CD4-positive, alpha-beta T cell treated with Interleukin-6 for 4 hours (primary cell): ENCODE measurements at regions not wholly inside any gene's neighbourhood (a gene's known extent, or its start where the extent isn't known, plus 50 kb on each side); places are given as distances from the start of the nearest gene placed in this dataset.

ENCODE experiments used
- DNase-seq: peaks from one replicate; pipeline ENCODE4 v3.0.0-alpha.2; 2020; ENCODE audit warnings: mixed read lengths

GRCh38 chr10:111357859-111358258 lies 281.0 kb downstream of the ADRA2A start:
- no peak for DNase-seq

GRCh38 chr10:111360260-111360925 lies 283.6 kb downstream of the ADRA2A start:
- peak; percentile 2 for DNase-seq

GRCh38 chr10:111367531-111367930 lies 290.7 kb downstream of the ADRA2A start:
- DNase-seq: no peak

GRCh38 chr10:111370101-111370500 lies 293.3 kb downstream of the ADRA2A start:
- DNase-seq: no peak

- DNase-seq: no peak
These were observed 296.9 kb downstream of the ADRA2A start for GRCh38 chr10:111373696-111374095.

- DNase-seq: no peak
These were observed 302.8 kb downstream of the ADRA2A start for GRCh38 chr10:111379534-111380187.

- DNase-seq: no peak
These were observed 307.7 kb downstream of the ADRA2A start for GRCh38 chr10:111384556-111384955.

GRCh38 chr10:111390813-111391563 lies 314.2 kb downstream of the ADRA2A start:
- DNase-seq: no peak

- DNase-seq: no peak
These were observed 315.3 kb downstream of the ADRA2A start for GRCh38 chr10:111392159-111392558.

- no peak for DNase-seq
These were observed 316.1 kb downstream of the ADRA2A start for GRCh38 chr10:111392910-111393309.

- no peak for DNase-seq
These were observed 333.9 kb downstream of the ADRA2A start for GRCh38 chr10:111410740-111411139.

- no peak for DNase-seq
These were observed 348.6 kb downstream of the ADRA2A start for GRCh38 chr10:111425459-111425858.

GRCh38 chr10:111429288-111430028 lies 352.6 kb downstream of the ADRA2A start:
- DNase-seq: no peak

- DNase-seq: no peak
These were observed 353.2 kb downstream of the ADRA2A start for GRCh38 chr10:111430070-111430469.

- no peak for DNase-seq
These were observed 355.8 kb downstream of the ADRA2A start for GRCh38 chr10:111432588-111432987.

GRCh38 chr10:111435871-111436270 lies 359.0 kb downstream of the ADRA2A start:
- DNase-seq: no peak

GRCh38 chr10:111439034-111439842 lies 362.4 kb downstream of the ADRA2A start:
- DNase-seq: no peak

- no peak for DNase-seq
These were observed 363.7 kb downstream of the ADRA2A start for GRCh38 chr10:111440501-111440900.

- DNase-seq: no peak
These were observed 368.8 kb downstream of the ADRA2A start for GRCh38 chr10:111445667-111446066.

- DNase-seq: no peak
These were observed 370.1 kb downstream of the ADRA2A start for GRCh38 chr10:111446966-111447365.

- DNase-seq: no peak
These were observed 375.3 kb downstream of the ADRA2A start for GRCh38 chr10:111452153-111452552.

GRCh38 chr10:111455776-111456426 lies 379.1 kb downstream of the ADRA2A start:
- DNase-seq: no peak
